HEK293 (cell line): ENCODE measurements at regions not wholly inside any gene's neighbourhood (a gene's known extent, or its start where the extent isn't known, plus 50 kb on each side); places are given as distances from the start of the nearest gene placed in this dataset.

ENCODE experiments used
- CTCF ChIA-PET: fragments of 350-600 bp; formaldehyde crosslinking; extraction: SDS; loops from one replicate; lab custom pipeline; 2021; ENCODE audit warnings: antibody characterized with exemption; lab: Yijun Ruan, JAX
- POLR2A ChIA-PET: fragments of 300-600 bp; formaldehyde crosslinking; extraction: SDS; loops from one replicate; lab custom pipeline; 2020; ENCODE audit warnings: antibody characterized with exemption, inconsistent platforms; lab: Yijun Ruan, JAX
- H3K27ac ChIP-seq: fragments of 200-500 bp; sonication (Bioruptor generic); 2 replicates; pipeline ENCODE4 v1.5.1; 2014; ENCODE audit warnings: low read depth, low read length, control low read depth, inconsistent platforms; ENCODE audit errors: extremely low read depth
- H3K36me3 ChIP-seq, 2 experiments: fragments of 200-500 bp in 1 of 2; sonication (Bioruptor generic) in 1 of 2; 1 replicate in 1 of 2; 2 replicates in 1 of 2; pipeline ENCODE4 v1.5.1; 2014 to 2017; ENCODE audit warnings: inconsistent platforms in 2 of 2, low read length in 2 of 2; ENCODE audit not compliant: control insufficient read depth in 2 of 2, insufficient read depth in 1 of 2
- H3K4me1 ChIP-seq: fragments of 200-500 bp; sonication (Bioruptor generic); 2 replicates; pipeline ENCODE4 v1.5.1; 2014; ENCODE audit warnings: mild to moderate bottlenecking, low read length, inconsistent platforms; ENCODE audit not compliant: control insufficient read depth, insufficient read depth
- H3K4me3 ChIP-seq: 2 replicates; pipeline ENCODE4 v1.5.1; 2011; ENCODE audit warnings: low read depth, mild to moderate bottlenecking, control low read depth, low read length, moderate library complexity
- H3K9me3 ChIP-seq: fragments of 200-500 bp; sonication (Bioruptor generic); 2 replicates; pipeline ENCODE4 v1.5.1; 2014; ENCODE audit warnings: low read depth, low read length, inconsistent platforms; ENCODE audit not compliant: control insufficient read depth, insufficient read depth
- GLI2 ChIP-seq: fragments of 450-650 bp; formaldehyde crosslinking; IDR thresholded peaks from 2 replicates; pipeline ENCODE4; 2017; ENCODE audit warnings: missing biosample characterization, missing genetic modification characterization, low read depth, borderline replicate concordance
- OSR2 ChIP-seq: fragments of 450-650 bp; formaldehyde crosslinking; IDR thresholded peaks from 2 replicates; pipeline ENCODE4 v1.5.1; 2016; ENCODE audit warnings: missing biosample characterization, missing genetic modification characterization
- PRDM6 ChIP-seq: fragments of 450-650 bp; formaldehyde crosslinking; IDR thresholded peaks from 2 replicates; pipeline ENCODE4 v1.5.1; 2017; ENCODE audit warnings: missing biosample characterization, missing genetic modification characterization
- SP3 ChIP-seq: fragments of 450-650 bp; formaldehyde crosslinking; IDR thresholded peaks from 2 replicates; pipeline ENCODE4 v1.5.1; 2016; ENCODE audit warnings: missing biosample characterization, missing genetic modification characterization
- ZBTB7A ChIP-seq: fragments of 450-650 bp; formaldehyde crosslinking; IDR thresholded peaks from 2 replicates; pipeline ENCODE4 v1.5.1; 2016; ENCODE audit warnings: low read depth, missing biosample characterization, missing genetic modification characterization
- ZNF211 ChIP-seq: fragments of 450-650 bp; formaldehyde crosslinking; IDR thresholded peaks from 2 replicates; pipeline ENCODE4 v1.5.1; 2016; ENCODE audit warnings: low read depth, missing biosample characterization, missing genetic modification characterization
- ZNF292 ChIP-seq: fragments of 450-650 bp; formaldehyde crosslinking; IDR thresholded peaks from 2 replicates; pipeline ENCODE4 v1.5.1; 2016; ENCODE audit warnings: low read depth, missing biosample characterization, missing genetic modification characterization, borderline replicate concordance
- ZNF398 ChIP-seq: fragments of 450-650 bp; formaldehyde crosslinking; IDR thresholded peaks from 2 replicates; pipeline ENCODE4 v1.5.1; 2017; ENCODE audit warnings: missing biosample characterization, missing genetic modification characterization
- ZNF513 ChIP-seq: fragments of 450-650 bp; IDR thresholded peaks from 2 replicates; pipeline ENCODE4 v1.5.1; 2018; ENCODE audit warnings: missing biosample characterization, missing genetic modification characterization
- ZNF518A ChIP-seq: fragments of 450-650 bp; formaldehyde crosslinking; conservative IDR thresholded peaks from 2 replicates; pipeline ENCODE4 v1.5.1; 2016; ENCODE audit warnings: low read depth, missing biosample characterization, missing genetic modification characterization
- ZNF529 ChIP-seq: fragments of 450-650 bp; formaldehyde crosslinking; IDR thresholded peaks from 2 replicates; pipeline ENCODE4 v1.5.1; 2017; ENCODE audit warnings: missing genetic modification characterization, missing biosample characterization; ENCODE audit not compliant: insufficient replicate concordance
- ZNF530 ChIP-seq: fragments of 450-650 bp; formaldehyde crosslinking; IDR thresholded peaks from 2 replicates; pipeline ENCODE4 v1.5.1; 2016; ENCODE audit warnings: low read depth, missing biosample characterization, missing genetic modification characterization
- ZNF610 ChIP-seq: fragments of 450-650 bp; formaldehyde crosslinking; IDR thresholded peaks from 2 replicates; pipeline ENCODE4 v1.5.1; 2016; ENCODE audit warnings: missing biosample characterization, missing genetic modification characterization, borderline replicate concordance
- ZNF629 ChIP-seq: fragments of 450-650 bp; formaldehyde crosslinking; IDR thresholded peaks from 2 replicates; pipeline ENCODE4 v1.5.1; 2017; ENCODE audit warnings: missing biosample characterization, missing genetic modification characterization
- ZNF654 ChIP-seq: fragments of 450-650 bp; formaldehyde crosslinking; IDR thresholded peaks from 2 replicates; pipeline ENCODE4 v1.5.1; 2016; ENCODE audit warnings: low read depth, missing biosample characterization, missing genetic modification characterization
- ZNF670 ChIP-seq: fragments of 450-650 bp; formaldehyde crosslinking; IDR thresholded peaks from 2 replicates; pipeline ENCODE4 v1.5.1; 2016; ENCODE audit warnings: missing biosample characterization, missing genetic modification characterization, low read depth

- CTCF ChIA-PET: interaction anchor here (0.6 kb wide), 1 partner anchor 132 kb away, joined by 3 read pairs; no protein-coding TSS in a partner anchor
- Histone ChIP-seq H3K4me1 (no peaks in the 10 kb centered on the region), H3K27ac (no peak overlapping the region), H3K36me3 (no peaks in the 10 kb centered on the region), H3K9me3 (no peaks in the 10 kb centered on the region; the same call in 1 of the 2 replicates), H3K4me3 (no peak overlapping the region)
- TF ChIP-seq ZNF292 (tag by site-specific recombination) (no peak), ZNF211 (no peak), ZBTB7A (no peak), PRDM6 (tag by site-specific recombination) (no peak), ZNF398 (tag by site-specific recombination) (no peak), ZNF530 (no peak), ZNF513 (no peak), OSR2 (tag by site-specific recombination) (no peak), ZNF529 (tag by site-specific recombination) (no peak), ZNF610 (tag by site-specific recombination) (no peak), ZNF629 (tag by site-specific recombination) (no peak), SP3 (tag by site-specific recombination) (no peak), GLI2 (tag by site-specific recombination) (no peak), ZNF518A (tag by site-specific recombination) (no peak), ZNF670 (tag by site-specific recombination) (no peak), ZNF654 (tag by site-specific recombination) (no peak)
- POLR2A ChIA-PET: no interaction called here
Observed at GRCh38 chr14:96143906-96144305, 60.7 kb upstream of the BDKRB2 start.
